OCI-LY1 (cell line): ENCODE measurements at regions not wholly inside any gene's neighbourhood (a gene's known extent, or its start where the extent isn't known, plus 50 kb on each side); places are given as distances from the start of the nearest gene placed in this dataset.

ENCODE experiments used
- H2AFZ ChIP-seq: fragments of 200-600 bp; sonication (generic), shearing (Covaris generic); 2 replicates; pipeline ENCODE4 v1.6.0; 2014; ENCODE audit warnings: antibody characterized with exemption, mild to moderate bottlenecking, low read length
- H3F3A ChIP-seq: fragments of 200-600 bp; sonication (generic), shearing (Covaris generic); 2 replicates; pipeline ENCODE4 v1.6.0; 2014; ENCODE audit warnings: mild to moderate bottlenecking, antibody characterized with exemption, low read length, moderate library complexity; ENCODE audit not compliant: insufficient read depth
- H3K27ac ChIP-seq: fragments of 200-600 bp; sonication (generic); 2 replicates; pipeline ENCODE4 v1.5.1; 2014; ENCODE audit warnings: low read length, mixed run types, mild to moderate bottlenecking, low read depth; ENCODE audit not compliant: poor library complexity, severe bottlenecking
- H3K27me3 ChIP-seq: fragments of 200-600 bp; sonication (generic); 2 replicates; pipeline ENCODE4 v1.6.0; 2014; ENCODE audit warnings: antibody characterized with exemption, mild to moderate bottlenecking, low read length, moderate library complexity; ENCODE audit not compliant: insufficient read depth
- H3K36me3 ChIP-seq: fragments of 200-600 bp; sonication (generic); 2 replicates; pipeline ENCODE4 v1.6.1; 2014; ENCODE audit warnings: mild to moderate bottlenecking, antibody characterized with exemption, low read length, moderate library complexity, mixed read lengths; ENCODE audit not compliant: insufficient read depth
- H3K4me1 ChIP-seq: fragments of 200-600 bp; sonication (generic); 2 replicates; pipeline ENCODE4 v1.5.1; 2014; ENCODE audit warnings: mild to moderate bottlenecking, low read length, moderate library complexity; ENCODE audit not compliant: insufficient read depth, severe bottlenecking
- H3K4me2 ChIP-seq: fragments of 200-600 bp; sonication (generic), shearing (Covaris generic); 2 replicates; pipeline ENCODE4 v1.6.1; 2014; ENCODE audit warnings: low read length
- H3K4me3 ChIP-seq: fragments of 200-600 bp; sonication (generic); 2 replicates; pipeline ENCODE4 v1.5.1; 2014; ENCODE audit warnings: low read length, low read depth, mild to moderate bottlenecking, mixed read lengths; ENCODE audit not compliant: poor library complexity, severe bottlenecking
- H3K79me2 ChIP-seq: fragments of 200-600 bp; shearing (Covaris generic); 2 replicates; pipeline ENCODE4 v1.6.1; 2016; ENCODE audit warnings: mixed run types, low read length, mixed read lengths; ENCODE audit not compliant: insufficient read depth
- H3K9ac ChIP-seq: fragments of 200-600 bp; sonication (generic), shearing (Covaris generic); 2 replicates; pipeline ENCODE4 v1.6.1; 2014; ENCODE audit warnings: mild to moderate bottlenecking, low read length, mixed read lengths
- H3K9me2 ChIP-seq: fragments of 200-600 bp; sonication (generic), shearing (Covaris generic); 2 replicates; pipeline ENCODE4 v1.6.1; 2014; ENCODE audit warnings: low read depth, mild to moderate bottlenecking, low read length, mixed read lengths
- H3K9me3 ChIP-seq: fragments of 200-600 bp; shearing (Covaris generic); 2 replicates; pipeline ENCODE4 v1.6.1; 2014; ENCODE audit warnings: low read length, mixed read lengths
- H4K20me1 ChIP-seq: fragments of 200-600 bp; sonication (generic), shearing (Covaris generic); 2 replicates; pipeline ENCODE4 v1.6.0; 2016; ENCODE audit warnings: mild to moderate bottlenecking, low read length; ENCODE audit not compliant: insufficient read depth
- EZH2 ChIP-seq: fragments of 200-600 bp; sonication (generic), shearing (Covaris generic); IDR thresholded peaks from 2 replicates; pipeline ENCODE4 v1.8.0; 2017; ENCODE audit warnings: borderline replicate concordance, mixed run types, mild to moderate bottlenecking, antibody characterized with exemption, low read length, moderate library complexity, mixed read lengths
- TF ChIP-seq, protein P1 (sequence below): fragments of 200-600 bp; sonication (generic), shearing (Covaris generic); IDR thresholded peaks from 2 replicates; pipeline ENCODE4 v1.5.1; 2017; ENCODE audit warnings: mild to moderate bottlenecking, antibody characterized with exemption, low read length, moderate library complexity, mixed read lengths

DNA sequence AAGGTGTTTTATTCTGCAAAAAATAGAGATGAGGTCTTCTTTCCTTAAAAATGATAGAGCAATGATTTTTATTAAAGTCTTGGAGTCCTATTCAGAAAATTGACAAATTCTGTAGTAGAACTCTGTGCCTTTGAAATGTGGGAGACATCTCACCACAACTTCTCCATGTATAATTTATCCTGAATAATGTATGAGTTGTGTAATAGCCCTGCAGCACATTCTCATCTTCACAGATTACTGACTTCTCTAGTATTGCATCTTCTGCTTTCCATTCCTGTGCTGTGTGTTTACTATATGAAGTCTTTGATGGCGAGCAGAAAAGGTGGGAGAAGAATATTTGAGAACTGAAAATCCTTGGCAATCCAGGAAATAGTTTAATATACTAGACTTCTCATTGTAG lies 255.6 kb downstream of the TTC6 start:
- Histone ChIP-seq H2AFZ (no peak overlapping the region), H3K4me2 (no peak overlapping the region), H3K36me3 (no peaks in the 10 kb centered on the region), H3K9me3 (no peaks in the 10 kb centered on the region), H3K4me1 (no peaks in the 10 kb centered on the region), H3K27ac (no peak overlapping the region), H3K79me2 (no peaks in the 10 kb centered on the region), H3K27me3 (no peaks in the 10 kb centered on the region), H3K9ac (no peak overlapping the region), H3K9me2 (no peaks in the 10 kb centered on the region), H3F3A (no peaks in the 10 kb centered on the region), H3K4me3 (no peak overlapping the region), H4K20me1 (no peaks in the 10 kb centered on the region)
- no peak for TF ChIP-seq EZH2
- TF ChIP-seq, protein P1, sequence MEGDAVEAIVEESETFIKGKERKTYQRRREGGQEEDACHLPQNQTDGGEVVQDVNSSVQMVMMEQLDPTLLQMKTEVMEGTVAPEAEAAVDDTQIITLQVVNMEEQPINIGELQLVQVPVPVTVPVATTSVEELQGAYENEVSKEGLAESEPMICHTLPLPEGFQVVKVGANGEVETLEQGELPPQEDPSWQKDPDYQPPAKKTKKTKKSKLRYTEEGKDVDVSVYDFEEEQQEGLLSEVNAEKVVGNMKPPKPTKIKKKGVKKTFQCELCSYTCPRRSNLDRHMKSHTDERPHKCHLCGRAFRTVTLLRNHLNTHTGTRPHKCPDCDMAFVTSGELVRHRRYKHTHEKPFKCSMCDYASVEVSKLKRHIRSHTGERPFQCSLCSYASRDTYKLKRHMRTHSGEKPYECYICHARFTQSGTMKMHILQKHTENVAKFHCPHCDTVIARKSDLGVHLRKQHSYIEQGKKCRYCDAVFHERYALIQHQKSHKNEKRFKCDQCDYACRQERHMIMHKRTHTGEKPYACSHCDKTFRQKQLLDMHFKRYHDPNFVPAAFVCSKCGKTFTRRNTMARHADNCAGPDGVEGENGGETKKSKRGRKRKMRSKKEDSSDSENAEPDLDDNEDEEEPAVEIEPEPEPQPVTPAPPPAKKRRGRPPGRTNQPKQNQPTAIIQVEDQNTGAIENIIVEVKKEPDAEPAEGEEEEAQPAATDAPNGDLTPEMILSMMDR: no peak

DNA sequence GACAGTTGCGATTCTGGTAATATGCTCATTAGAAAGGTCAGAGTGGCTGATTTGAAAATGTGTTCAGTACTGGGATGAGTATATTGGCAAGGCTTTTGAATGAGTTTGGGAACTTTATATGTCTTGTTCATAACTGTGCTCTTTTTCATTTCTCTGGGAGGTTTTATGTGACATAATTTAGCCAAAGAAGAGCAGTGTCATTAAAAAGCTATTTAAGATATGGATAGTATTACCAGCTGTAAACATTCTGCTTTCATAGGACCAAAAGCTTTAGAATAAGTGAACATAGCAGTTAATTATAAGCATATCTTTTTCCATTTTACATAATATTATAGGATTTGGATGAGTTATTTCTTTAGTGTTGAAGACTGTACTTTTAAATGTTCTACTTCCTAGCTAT lies 260.4 kb downstream of the TTC6 start:
- H3K36me3 ChIP-seq: no peaks in the 10 kb centered on the region
- H3K27ac ChIP-seq: no peak overlapping the region
- H4K20me1 ChIP-seq: no peaks in the 10 kb centered on the region
- no peaks in the 10 kb centered on the region for H3K79me2 ChIP-seq
- H3K4me1 ChIP-seq: no peaks in the 10 kb centered on the region
- TF ChIP-seq EZH2: no peak
- TF ChIP-seq, protein P1: no peak
- no peaks in the 10 kb centered on the region for H3K27me3 ChIP-seq
- H3K4me2 ChIP-seq: no peak overlapping the region
- H3K9ac ChIP-seq: no peak overlapping the region
- no peak overlapping the region for H2AFZ ChIP-seq
- H3F3A ChIP-seq: no peaks in the 10 kb centered on the region
- H3K9me3 ChIP-seq: no peaks in the 10 kb centered on the region
- H3K9me2 ChIP-seq: no peaks in the 10 kb centered on the region
- H3K4me3 ChIP-seq: no peak overlapping the region

DNA sequence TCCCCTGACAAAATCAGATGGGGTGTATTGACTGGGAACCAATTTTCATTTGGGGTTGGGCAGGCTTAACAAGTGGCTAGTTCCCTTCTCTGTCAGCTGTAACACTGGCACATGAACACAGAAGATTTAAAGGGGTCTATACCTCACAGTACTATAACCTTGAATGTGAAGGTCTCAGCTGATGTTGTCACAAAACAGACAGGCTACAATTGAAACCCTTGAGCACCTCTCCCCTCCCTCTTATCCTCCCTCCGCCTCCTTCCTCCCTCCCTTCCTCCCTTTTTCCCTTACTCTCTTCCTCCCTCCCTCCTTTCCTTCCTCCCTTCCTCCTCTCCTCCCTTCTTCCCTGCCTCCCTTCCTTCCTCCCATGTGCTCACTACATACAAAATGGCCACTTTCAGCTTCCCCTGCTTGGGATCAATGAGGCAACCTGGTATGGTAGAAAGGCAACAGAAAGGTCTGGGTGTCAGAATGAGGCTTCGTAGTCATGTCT lies 262.4 kb downstream of the TTC6 start:
- H3K36me3 ChIP-seq: no peaks in the 10 kb centered on the region
- no peaks in the 10 kb centered on the region for H3K4me1 ChIP-seq
- no peak overlapping the region for H2AFZ ChIP-seq
- H3K27me3 ChIP-seq: no peaks in the 10 kb centered on the region
- H3K4me2 ChIP-seq: no peak overlapping the region
- H4K20me1 ChIP-seq: no peaks in the 10 kb centered on the region
- no peak overlapping the region for H3K27ac ChIP-seq
- no peak overlapping the region for H3K9ac ChIP-seq
- no peaks in the 10 kb centered on the region for H3K79me2 ChIP-seq
- TF ChIP-seq, protein P1: no peak
- no peak for TF ChIP-seq EZH2
- no peaks in the 10 kb centered on the region for H3F3A ChIP-seq
- H3K9me3 ChIP-seq: no peaks in the 10 kb centered on the region
- no peak overlapping the region for H3K4me3 ChIP-seq
- no peaks in the 10 kb centered on the region for H3K9me2 ChIP-seq
